DOHH2 (cell line): ENCODE measurements at regions not wholly inside any gene's neighbourhood (a gene's known extent, or its start where the extent isn't known, plus 50 kb on each side); places are given as distances from the start of the nearest gene placed in this dataset.

Source experiments
- H3F3A ChIP-seq: fragments of 200-600 bp; sonication (generic), shearing (Covaris generic); 2 replicates; pipeline ENCODE4 v1.6.0; 2016; ENCODE audit warnings: antibody characterized with exemption, mild to moderate bottlenecking; ENCODE audit not compliant: control insufficient read depth, insufficient read depth
- H3K27ac ChIP-seq: fragments of 200-600 bp; sonication (generic); 2 replicates; pipeline ENCODE4 v1.5.1; 2014; ENCODE audit warnings: low read depth, mild to moderate bottlenecking, low read length, moderate library complexity
- H3K27me3 ChIP-seq: fragments of 200-600 bp; sonication (generic); 2 replicates; pipeline ENCODE4 v1.6.1; 2014; ENCODE audit warnings: mild to moderate bottlenecking, low read length, mixed read lengths; ENCODE audit not compliant: control insufficient read depth
- H3K36me3 ChIP-seq: fragments of 200-600 bp; sonication (generic); 2 replicates; pipeline ENCODE4 v1.6.1; 2014; ENCODE audit warnings: mild to moderate bottlenecking, low read length, moderate library complexity, mixed read lengths; ENCODE audit not compliant: control insufficient read depth
- H3K4me1 ChIP-seq: fragments of 200-600 bp; sonication (generic); 2 replicates; pipeline ENCODE4 v1.6.1; 2014; ENCODE audit warnings: mild to moderate bottlenecking, low read length, mixed read lengths; ENCODE audit not compliant: control insufficient read depth
- H3K4me2 ChIP-seq: fragments of 200-600 bp; sonication (generic); 2 replicates; pipeline ENCODE4 v1.6.0; 2014; ENCODE audit warnings: mild to moderate bottlenecking, low read length, moderate library complexity
- H3K4me3 ChIP-seq: fragments of 200-600 bp; sonication (generic); 2 replicates; pipeline ENCODE4 v1.5.1; 2014; ENCODE audit warnings: mild to moderate bottlenecking, low read length, mixed read lengths
- H3K79me2 ChIP-seq: fragments of 200-600 bp; sonication (generic); 2 replicates; pipeline ENCODE4 v1.6.1; 2014; ENCODE audit warnings: mild to moderate bottlenecking, low read length, mixed read lengths; ENCODE audit not compliant: control insufficient read depth
- H3K9me2 ChIP-seq: fragments of 200-600 bp; sonication (generic); replicated peaks from 2 replicates; pipeline ENCODE4 v1.6.1; 2014; ENCODE audit warnings: mild to moderate bottlenecking, low read length, mixed read lengths; ENCODE audit not compliant: control insufficient read depth
- H3K9me3 ChIP-seq: fragments of 200-600 bp; sonication (generic); 2 replicates; pipeline ENCODE4 v1.6.1; 2014; ENCODE audit warnings: antibody characterized with exemption, low read length, mixed read lengths; ENCODE audit not compliant: control insufficient read depth, insufficient read depth
- H4K20me1 ChIP-seq: fragments of 200-600 bp; sonication (generic); 2 replicates; pipeline ENCODE4 v1.6.0; 2014; ENCODE audit warnings: low read depth, mild to moderate bottlenecking, antibody characterized with exemption, low read length, moderate library complexity; ENCODE audit not compliant: control insufficient read depth, insufficient read depth
- EZH2phosphoT487 ChIP-seq: fragments of 200-600 bp; sonication (generic); IDR thresholded peaks from 2 replicates; pipeline ENCODE4 v1.6.1; 2017; ENCODE audit warnings: borderline replicate concordance, mild to moderate bottlenecking, antibody characterized with exemption, low read length, moderate library complexity, mixed read lengths
- TF ChIP-seq, protein P1 (sequence below): fragments of 200-600 bp; sonication (generic); IDR thresholded peaks from one replicate; pipeline ENCODE4 v1.5.1; 2014; ENCODE audit warnings: antibody characterized with exemption, mild to moderate bottlenecking, low read depth, low read length; ENCODE audit not compliant: poor library complexity, severe bottlenecking

- H3K9me3 ChIP-seq = no peaks in the 10 kb centered on the region
- H3K27me3 ChIP-seq = no peaks in the 10 kb centered on the region
- H3K27ac ChIP-seq = no peak overlapping the region
- no peak overlapping the region for H3K4me3 ChIP-seq
- no peaks in the 10 kb centered on the region for H3K4me1 ChIP-seq
- no peaks in the 10 kb centered on the region for H3K9me2 ChIP-seq
- no peak overlapping the region for H3K4me2 ChIP-seq
- no peaks in the 10 kb centered on the region for H4K20me1 ChIP-seq
- H3K79me2 ChIP-seq = no peaks in the 10 kb centered on the region
- TF ChIP-seq, protein P1, sequence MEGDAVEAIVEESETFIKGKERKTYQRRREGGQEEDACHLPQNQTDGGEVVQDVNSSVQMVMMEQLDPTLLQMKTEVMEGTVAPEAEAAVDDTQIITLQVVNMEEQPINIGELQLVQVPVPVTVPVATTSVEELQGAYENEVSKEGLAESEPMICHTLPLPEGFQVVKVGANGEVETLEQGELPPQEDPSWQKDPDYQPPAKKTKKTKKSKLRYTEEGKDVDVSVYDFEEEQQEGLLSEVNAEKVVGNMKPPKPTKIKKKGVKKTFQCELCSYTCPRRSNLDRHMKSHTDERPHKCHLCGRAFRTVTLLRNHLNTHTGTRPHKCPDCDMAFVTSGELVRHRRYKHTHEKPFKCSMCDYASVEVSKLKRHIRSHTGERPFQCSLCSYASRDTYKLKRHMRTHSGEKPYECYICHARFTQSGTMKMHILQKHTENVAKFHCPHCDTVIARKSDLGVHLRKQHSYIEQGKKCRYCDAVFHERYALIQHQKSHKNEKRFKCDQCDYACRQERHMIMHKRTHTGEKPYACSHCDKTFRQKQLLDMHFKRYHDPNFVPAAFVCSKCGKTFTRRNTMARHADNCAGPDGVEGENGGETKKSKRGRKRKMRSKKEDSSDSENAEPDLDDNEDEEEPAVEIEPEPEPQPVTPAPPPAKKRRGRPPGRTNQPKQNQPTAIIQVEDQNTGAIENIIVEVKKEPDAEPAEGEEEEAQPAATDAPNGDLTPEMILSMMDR = no peak
- no peak for TF ChIP-seq EZH2phosphoT487
- H3K36me3 ChIP-seq = no peaks in the 10 kb centered on the region
- no peaks in the 10 kb centered on the region for H3F3A ChIP-seq
These were observed 1720.2 kb upstream of the SEL1L start for GRCh38 chr14:83253870-83254269.

DNA sequence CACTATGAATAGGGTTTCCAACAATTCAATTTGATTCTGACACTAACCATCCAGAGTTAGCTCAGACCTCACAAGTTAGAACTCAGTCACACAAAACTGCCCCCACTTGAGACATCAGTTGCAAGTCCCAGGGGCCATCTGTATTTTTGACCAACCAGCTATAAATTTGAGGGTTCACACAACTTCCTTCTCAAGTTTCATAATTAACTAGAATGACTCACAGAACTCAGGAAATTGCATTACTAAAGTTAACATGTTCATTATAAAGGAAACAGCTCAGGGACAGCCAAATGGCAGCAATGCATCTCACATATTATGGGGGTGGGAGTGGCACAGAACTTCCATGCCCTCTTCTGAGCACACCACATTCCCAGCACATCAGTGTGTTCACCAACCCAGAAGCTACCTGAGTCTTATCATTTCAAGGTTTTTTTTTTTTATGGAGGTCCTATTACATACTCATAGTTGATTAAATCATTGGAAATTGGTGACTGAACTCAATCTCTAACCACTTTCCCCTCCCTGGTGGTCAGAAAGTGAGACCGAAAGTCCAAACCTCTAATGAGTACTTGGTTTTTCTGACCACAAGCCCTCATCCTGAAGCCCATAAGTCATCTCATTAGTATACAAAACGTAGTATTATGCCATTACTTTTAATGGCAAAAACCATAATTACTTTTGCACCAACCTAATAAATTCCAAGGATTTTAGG is 1721.5 kb upstream of the SEL1L start:
- no peaks in the 10 kb centered on the region for H3K36me3 ChIP-seq
- H3K4me1 ChIP-seq = no peaks in the 10 kb centered on the region
- no peaks in the 10 kb centered on the region for H3K27me3 ChIP-seq
- no peaks in the 10 kb centered on the region for H3K9me2 ChIP-seq
- no peaks in the 10 kb centered on the region for H3K79me2 ChIP-seq
- TF ChIP-seq, protein P1 = no peak
- TF ChIP-seq EZH2phosphoT487 = no peak
- H3K9me3 ChIP-seq = no peaks in the 10 kb centered on the region
- no peak overlapping the region for H3K4me2 ChIP-seq
- H3F3A ChIP-seq = no peaks in the 10 kb centered on the region
- no peak overlapping the region for H3K4me3 ChIP-seq
- no peaks in the 10 kb centered on the region for H4K20me1 ChIP-seq
- H3K27ac ChIP-seq = no peak overlapping the region

- Histone ChIP-seq H3K79me2 (no peaks in the 10 kb centered on the region), H3F3A (no peaks in the 10 kb centered on the region), H3K9me2 (no peaks in the 10 kb centered on the region), H4K20me1 (no peaks in the 10 kb centered on the region), H3K4me2 (no peak overlapping the region), H3K4me3 (no peak overlapping the region), H3K36me3 (no peaks in the 10 kb centered on the region), H3K4me1 (no peaks in the 10 kb centered on the region), H3K27ac (no peak overlapping the region), H3K9me3 (no peaks in the 10 kb centered on the region), H3K27me3 (no peaks in the 10 kb centered on the region)
- TF ChIP-seq, protein P1 = no peak
- no peak for TF ChIP-seq EZH2phosphoT487
These were observed 1722.1 kb upstream of the SEL1L start for GRCh38 chr14:83255727-83256090.
